ENCODE measurements at regions not wholly inside any gene's neighbourhood (a gene's known extent, or its start where the extent isn't known, plus 50 kb on each side); places are given as distances from the start of the nearest gene placed in this dataset.
"Not testable (repeated sequence)": the region's sequence is repeated elsewhere in the genome, so short reads cannot be mapped to it uniquely, and the experiment has no call there.

- DNase-seq: no peak
These were observed 780.5 kb upstream of the CDH9 start for GRCh38 chr5:27818888-27819287.

DNA sequence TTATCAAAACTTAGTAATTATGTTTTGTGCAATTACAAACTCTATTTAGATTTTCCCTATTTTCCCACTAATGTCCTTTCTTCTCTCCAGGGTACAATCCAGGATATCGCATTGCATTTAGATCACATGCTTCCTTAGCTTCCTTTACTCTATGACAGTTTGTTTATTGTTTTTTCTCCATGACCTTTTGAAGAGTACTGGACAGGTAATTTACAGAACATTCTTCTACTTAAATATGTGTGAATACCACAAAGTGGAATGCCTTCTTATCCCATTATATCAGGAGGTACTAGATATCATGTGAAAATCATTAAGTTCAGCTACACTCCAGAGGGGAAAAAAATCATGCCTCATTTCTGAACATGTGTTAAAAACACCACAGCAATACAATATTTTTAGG lies 776.6 kb upstream of the CDH9 start:
- DNase-seq: no peak

GRCh38 chr5:27814286-27814685 lies 775.9 kb upstream of the CDH9 start:
- no peak for DNase-seq

GRCh38 chr5:27810458-27810857 lies 772.1 kb upstream of the CDH9 start:
- no peak for DNase-seq

DNA sequence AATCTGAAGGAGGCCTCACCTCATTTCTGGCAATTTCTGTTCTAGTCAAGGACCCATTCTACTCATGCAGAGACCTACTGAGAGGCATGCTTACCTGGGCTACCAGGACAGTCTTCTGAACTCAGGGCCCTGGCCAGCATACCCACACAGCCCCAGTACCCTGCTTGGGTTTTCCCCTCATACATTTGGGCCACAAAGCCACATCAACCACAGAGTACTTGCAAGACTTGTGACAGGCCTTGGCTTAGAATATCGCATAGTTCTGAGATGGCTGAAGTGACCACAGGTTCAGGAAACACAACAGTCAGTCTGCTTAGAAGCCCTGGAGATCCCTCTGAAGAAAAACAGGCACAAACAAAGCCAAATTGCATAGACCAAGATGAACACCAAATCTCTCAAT lies 758.8 kb upstream of the CDH9 start:
- no peak for DNase-seq

GRCh38 chr5:27788184-27788583 lies 749.8 kb upstream of the CDH9 start:
- DNase-seq: no peak

GRCh38 chr5:27784317-27784716 lies 745.9 kb upstream of the CDH9 start:
- DNase-seq: no peak

DNA sequence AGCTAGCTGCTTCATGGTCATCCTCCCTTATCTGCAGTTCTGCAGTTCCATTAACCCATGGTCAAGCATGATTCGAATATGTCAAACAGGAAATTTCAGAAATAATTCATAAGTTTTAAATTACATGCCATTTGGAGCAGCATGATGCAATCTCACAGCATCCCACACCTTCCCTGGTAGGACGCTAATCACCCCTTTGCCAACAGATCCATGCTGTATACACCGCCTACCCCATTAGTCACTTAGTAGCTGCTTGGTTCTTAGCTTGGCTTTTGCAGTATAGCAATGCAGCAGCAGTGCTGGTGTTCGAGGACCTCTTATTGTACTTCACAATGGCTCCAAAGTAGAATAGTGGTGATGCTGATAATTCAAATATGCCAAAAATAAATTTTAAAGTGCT lies 739.7 kb upstream of the CDH9 start:
- DNase-seq: no peak

- DNase-seq: no peak
These were observed 735.2 kb upstream of the CDH9 start for GRCh38 chr5:27773636-27774035.

DNA sequence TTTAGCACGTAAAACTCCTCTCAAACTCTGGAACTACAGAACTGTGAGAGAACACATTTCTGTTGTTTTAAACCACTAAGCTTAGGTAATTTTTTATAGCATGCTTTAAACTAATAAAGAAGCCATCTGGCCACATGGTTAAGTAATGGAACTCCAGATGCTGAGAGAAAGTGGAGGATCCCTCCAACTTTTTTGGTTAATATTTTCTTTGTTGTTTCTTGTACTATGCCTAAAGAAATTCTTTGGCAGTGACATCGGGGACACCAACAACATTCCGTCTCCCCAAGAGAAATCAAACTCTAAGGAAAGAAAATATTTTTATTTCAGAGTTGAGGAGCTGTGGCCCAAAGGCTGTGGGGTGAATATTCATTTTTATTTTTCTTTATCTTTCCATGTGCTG lies 734.8 kb upstream of the CDH9 start:
- no peak for DNase-seq

GRCh38 chr5:27769748-27770402 lies 731.5 kb upstream of the CDH9 start:
- no peak for DNase-seq

DNA sequence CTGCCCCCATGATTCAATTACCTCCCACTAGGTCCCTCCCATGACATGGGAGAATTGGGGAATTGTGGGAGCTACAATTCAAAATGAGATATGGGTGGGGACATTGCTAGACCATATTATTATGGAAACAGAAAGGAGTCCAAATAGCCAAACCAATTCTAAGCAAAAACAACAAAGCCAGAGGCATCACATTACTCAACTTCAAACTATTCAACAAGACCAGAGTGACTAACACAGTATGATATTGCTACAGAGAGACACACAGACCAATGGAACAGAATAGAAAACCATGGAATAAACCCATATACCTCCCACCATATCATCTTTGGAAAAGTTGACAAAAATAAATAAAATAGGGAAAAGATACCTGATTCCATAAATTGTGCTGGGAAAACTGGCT lies 710.5 kb upstream of the CDH9 start:
- no peak for DNase-seq

DNA sequence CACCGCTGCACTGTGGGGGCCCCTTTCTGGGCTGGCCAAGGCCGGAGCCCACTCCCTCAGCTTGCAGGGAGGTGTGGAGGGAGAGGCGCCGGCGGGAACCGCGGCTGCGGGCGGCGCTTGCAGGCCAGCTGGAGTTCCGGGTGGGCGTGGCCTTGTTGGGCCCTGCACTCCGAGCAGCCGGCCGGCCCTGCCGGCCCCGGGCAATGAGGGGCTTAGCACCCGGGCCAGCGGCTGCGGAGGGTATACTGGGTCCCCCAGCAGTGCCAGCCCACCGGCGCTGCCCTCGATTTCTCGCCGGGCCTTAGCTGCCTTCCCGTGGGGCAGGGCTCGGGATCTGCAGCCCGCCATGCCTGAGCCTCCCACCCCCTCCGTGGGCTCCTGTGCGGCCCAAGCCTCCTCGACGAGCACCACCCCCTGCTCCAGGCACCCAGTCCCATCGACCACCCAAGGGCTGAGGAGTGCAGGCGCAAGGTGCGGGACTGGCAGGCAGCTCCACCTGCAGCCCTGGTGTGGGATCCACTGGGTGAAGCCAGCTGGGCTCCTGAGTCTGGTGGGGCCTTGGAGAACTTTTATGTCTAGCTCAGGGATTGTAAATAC lies 705.1 kb upstream of the CDH9 start:
- not testable (repeated sequence) for DNase-seq

GRCh38 chr5:27742805-27743204 lies 704.4 kb upstream of the CDH9 start:
- DNase-seq: no peak

DNA sequence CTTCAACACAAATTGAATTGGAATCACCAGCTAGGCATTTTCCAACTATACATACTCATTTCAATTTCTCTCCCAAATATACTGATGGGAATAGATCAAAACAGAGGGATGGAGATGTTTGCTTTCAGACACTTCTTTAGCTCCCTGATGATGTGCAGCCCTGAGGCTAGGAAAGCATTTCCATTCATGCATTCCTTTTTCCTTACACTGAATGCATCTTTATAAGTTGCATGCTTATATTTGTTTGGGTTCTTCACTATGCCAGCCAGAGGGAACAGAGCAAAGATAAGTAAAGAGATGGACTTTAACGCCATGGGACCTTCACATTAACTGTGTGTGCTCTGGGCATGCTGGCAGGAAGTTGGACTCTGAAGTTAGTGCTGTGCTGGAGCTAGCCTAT lies 696.5 kb upstream of the CDH9 start:
- DNase-seq: no peak

DNA sequence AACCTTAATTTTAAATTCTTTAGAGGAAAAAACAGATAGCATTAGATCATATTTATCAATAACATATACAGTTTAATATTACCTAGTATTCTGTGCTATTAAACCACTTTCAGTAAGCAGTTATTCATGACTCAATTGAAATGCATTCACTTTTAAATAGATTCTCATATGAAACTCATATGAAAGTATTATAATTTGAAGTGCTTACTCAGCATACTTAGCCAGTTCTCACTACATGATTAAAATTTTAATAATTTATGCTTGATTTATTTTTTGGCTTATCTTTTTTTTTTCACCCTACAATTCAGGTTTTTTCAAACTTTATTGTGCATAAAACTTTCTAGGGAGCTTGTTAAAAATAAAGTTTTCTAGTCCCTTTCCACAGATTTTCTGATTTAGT lies 694.9 kb upstream of the CDH9 start:
- DNase-seq: no peak

GRCh38 chr5:27727254-27727653 lies 688.9 kb upstream of the CDH9 start:
- DNase-seq: no peak

DNA sequence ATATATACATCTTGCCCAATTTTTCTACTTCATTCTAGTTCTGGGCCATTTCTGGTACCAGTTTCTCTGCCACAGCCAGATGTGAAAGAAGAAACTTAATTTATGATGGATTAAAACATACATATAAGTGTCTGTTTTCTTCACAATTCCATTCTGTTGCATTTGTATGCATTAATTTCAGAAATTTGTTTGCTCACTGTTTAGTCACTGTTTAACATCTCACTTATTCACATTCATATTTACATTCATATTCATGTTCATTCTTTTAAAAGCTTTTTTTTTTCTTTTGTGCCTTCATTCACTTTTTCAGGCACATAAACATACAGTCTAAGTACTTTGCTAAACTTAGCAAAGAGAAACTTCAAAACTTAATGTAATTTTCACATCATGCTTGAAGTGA lies 684.0 kb upstream of the CDH9 start:
- no peak for DNase-seq

DNA sequence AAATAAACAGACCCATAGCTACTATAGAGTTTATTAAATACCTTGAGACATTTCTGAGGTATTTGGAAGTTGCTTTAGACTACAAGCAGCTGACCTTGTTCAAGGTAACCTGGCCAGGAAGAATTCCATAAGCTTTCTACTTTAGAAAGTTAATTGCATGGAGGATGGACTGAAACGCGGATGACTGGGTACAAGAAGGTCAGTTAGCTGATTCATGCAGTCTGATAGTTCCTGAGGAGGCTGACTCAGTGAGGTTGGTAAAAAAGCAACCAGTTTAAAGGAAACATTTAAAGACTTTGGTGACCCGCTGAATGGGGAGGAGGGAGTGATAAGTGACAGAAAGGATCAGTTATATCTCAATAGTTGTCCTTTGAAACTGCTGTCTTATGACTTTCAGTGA lies 670.1 kb upstream of the CDH9 start:
- no peak for DNase-seq

DNA sequence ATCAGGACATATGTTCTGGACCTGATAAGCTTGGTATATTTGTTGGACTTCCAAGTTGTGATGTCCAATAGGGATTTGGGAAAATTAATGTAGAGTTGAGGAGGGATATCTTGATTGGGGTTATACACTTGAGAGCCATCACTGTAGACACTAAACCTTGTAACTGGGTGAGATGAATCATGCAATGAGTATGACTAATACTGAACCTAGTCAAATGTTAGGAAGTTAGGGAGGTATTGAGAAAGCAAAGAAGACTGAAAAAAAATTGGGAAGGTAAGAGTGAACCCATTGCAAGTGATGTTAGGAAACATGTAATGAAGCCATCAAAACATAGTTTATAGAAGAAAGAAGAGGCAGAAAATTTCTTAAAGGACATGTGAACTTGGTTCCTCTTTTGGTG lies 668.4 kb upstream of the CDH9 start:
- DNase-seq: no peak

DNA sequence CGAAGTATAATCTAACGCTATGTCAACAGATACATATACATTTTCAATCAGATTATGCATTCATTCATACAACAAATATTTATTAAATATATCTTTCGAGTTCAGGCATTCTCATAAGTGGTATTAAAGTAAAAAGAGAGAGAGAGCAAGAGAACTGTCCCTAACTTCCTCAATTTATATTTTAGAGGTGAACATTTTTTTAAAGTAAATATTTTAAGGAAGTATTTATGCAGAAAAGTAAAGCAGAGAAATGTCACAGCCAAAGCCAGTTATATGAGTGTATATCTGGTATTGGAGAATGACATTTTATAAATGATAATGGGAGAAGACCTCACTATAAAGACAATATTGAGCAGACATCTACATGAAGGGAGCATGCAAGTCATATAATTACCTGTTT lies 667.3 kb upstream of the CDH9 start:
- no peak for DNase-seq

DNA sequence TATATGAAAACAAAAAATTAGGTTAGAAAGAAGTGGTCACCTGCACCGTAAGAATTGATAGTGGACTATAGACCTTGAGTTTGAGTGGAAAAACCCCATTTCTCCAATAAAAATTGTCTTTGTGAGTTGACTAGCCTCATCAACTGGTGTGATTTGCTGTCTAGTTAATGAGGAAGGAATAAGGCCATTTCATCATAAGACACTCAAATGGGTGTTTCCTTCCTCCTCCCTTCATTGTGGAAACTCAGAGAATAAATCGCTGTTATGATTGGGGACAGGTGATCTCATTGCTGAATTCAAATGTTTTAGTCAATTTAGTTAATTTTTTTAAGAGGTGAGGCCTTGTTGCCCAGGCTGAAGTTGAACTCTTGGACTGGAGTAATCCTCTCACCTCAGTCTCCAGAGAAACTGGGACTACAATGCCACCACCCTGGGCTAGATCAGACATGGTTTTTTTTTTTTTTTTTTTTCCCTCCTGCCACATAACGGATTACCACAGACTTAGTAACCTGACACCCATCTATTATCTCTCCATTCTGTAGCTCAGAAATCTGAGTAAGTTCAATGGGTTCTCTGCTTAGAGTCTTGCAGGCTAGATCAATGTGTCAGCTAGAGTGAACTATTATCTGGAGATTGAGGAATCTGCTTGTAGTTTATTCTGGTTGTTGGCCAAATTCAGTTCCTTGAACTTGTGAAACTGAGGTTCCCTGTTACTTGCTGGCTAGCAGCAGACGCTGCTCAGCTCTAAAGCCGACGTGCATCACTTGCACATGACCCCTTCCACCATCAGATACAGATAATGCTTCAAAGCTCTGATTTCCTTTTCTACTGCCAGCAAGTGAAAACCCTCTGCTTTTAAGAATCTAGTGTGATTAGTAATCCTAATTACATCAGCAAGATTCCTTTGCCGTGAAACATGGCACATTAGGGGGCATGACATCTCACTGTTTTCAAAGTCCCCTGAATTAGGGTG lies 663.8 kb upstream of the CDH9 start:
- DNase-seq: no peak

GRCh38 chr5:27700526-27700925 lies 662.1 kb upstream of the CDH9 start:
- no peak for DNase-seq

DNA sequence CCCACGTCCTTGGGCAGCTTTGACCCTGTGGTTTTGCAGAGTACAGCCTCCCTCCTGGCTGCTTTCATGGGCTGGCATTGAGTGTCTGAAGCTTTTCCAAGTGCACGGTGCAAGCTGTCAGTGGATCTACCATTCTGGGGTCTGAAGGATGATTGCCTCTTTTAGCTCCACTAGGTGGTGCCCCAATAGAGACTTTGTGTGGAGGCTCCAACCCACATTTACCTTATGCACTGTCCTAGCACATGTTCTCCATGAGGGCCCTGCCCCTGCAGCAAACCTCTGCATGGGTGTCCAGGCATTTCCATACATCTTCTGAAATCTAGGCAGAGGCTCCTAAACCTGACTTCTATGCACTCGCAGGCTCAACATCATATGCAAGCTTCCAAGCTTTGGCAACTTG lies 644.2 kb upstream of the CDH9 start:
- DNase-seq: no peak
